Type B pancreatic cell (in vitro differentiated cells): ENCODE measurements at regions not wholly inside any gene's neighbourhood (a gene's known extent, or its start where the extent isn't known, plus 50 kb on each side); places are given as distances from the start of the nearest gene placed in this dataset.

Source experiments
- DNase-seq: peaks from one replicate; pipeline ENCODE4 v3.0.0; 2021; ENCODE audit warnings: mixed read lengths; ENCODE audit not compliant: unreplicated experiment; ENCODE audit errors: extremely low spot score
- H3K27ac Mint-ChIP-seq: 2 replicates; pipeline ENCODE4 v1.8.0; 2021; ENCODE audit warnings: mild to moderate bottlenecking, mixed read lengths
- H3K27me3 Mint-ChIP-seq: 2 replicates; pipeline ENCODE4 v1.8.0; 2021; ENCODE audit warnings: mixed read lengths
- H3K36me3 Mint-ChIP-seq: 2 replicates; pipeline ENCODE4 v1.8.0; 2021; ENCODE audit warnings: mixed read lengths
- H3K4me1 Mint-ChIP-seq: one replicate; pipeline ENCODE4 v1.8.0; 2021; ENCODE audit warnings: mixed read lengths; ENCODE audit not compliant: unreplicated experiment
- H3K4me3 Mint-ChIP-seq: 2 replicates; pipeline ENCODE4 v1.8.0; 2021; ENCODE audit warnings: mild to moderate bottlenecking, mixed read lengths
- H3K9me3 Mint-ChIP-seq: 2 replicates; pipeline ENCODE4 v1.8.0; 2021; ENCODE audit warnings: mixed read lengths
- TF ChIP-seq, protein P1 (sequence below): fragments of 200-600 bp; sonication (generic); conservative IDR thresholded peaks from 2 replicates; pipeline ENCODE4 v1.5.0; 2021; ENCODE audit warnings: antibody characterized with exemption, mild to moderate bottlenecking

DNA sequence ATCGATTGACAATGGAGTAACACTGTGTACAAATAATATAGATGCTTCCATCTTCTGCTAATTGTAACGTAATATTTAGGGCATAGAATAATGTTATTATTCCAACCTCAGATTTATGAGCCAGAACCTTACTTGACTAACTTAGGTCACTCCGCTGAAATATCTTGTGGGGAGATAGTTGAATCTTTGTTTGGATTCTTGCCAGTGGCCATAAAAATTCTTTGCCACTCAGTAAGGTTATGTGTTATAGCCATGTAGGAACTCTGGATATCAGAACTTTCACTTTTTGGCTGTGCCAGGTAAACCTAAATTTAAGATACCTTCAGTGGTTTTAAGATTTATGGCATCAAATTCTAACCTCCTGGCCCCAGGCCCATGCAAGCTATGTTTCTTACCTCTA is 197.6 kb downstream of the WDR11 start:
- no peaks in the 10 kb centered on the region for H3K27me3 Mint-ChIP-seq
- peaks cover 12% of the 10 kb centered on the region for H3K9me3 Mint-ChIP-seq
- DNase-seq = no peak
- TF ChIP-seq, protein P1, sequence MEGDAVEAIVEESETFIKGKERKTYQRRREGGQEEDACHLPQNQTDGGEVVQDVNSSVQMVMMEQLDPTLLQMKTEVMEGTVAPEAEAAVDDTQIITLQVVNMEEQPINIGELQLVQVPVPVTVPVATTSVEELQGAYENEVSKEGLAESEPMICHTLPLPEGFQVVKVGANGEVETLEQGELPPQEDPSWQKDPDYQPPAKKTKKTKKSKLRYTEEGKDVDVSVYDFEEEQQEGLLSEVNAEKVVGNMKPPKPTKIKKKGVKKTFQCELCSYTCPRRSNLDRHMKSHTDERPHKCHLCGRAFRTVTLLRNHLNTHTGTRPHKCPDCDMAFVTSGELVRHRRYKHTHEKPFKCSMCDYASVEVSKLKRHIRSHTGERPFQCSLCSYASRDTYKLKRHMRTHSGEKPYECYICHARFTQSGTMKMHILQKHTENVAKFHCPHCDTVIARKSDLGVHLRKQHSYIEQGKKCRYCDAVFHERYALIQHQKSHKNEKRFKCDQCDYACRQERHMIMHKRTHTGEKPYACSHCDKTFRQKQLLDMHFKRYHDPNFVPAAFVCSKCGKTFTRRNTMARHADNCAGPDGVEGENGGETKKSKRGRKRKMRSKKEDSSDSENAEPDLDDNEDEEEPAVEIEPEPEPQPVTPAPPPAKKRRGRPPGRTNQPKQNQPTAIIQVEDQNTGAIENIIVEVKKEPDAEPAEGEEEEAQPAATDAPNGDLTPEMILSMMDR = no peak
- no peak overlapping the region for H3K4me3 Mint-ChIP-seq
- H3K27ac Mint-ChIP-seq = no peak overlapping the region
- peaks cover 18% of the 10 kb centered on the region for H3K4me1 Mint-ChIP-seq
- peaks cover 4% of the 10 kb centered on the region for H3K36me3 Mint-ChIP-seq

DNA sequence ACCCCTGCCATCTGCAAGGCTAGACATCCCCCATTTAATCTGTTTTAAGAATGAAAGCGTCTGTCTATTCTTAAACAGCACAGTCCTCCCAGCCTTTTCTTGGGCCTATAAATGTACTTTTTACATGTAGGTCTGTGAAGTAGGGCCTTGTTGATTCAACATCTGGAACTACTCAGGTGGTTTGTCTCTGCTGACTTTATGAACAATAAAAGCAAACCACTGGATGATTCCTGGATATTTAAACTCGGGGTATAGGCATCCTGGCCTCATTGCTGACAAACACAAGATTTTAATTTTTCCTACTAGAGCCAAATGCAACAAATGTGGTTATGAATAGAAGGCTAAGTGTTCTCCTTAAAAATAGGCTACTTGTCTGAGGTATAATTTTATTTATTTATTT is 198.3 kb downstream of the WDR11 start:
- DNase-seq = no peak
- no peak overlapping the region for H3K27ac Mint-ChIP-seq
- H3K4me1 Mint-ChIP-seq = peaks cover 16% of the 10 kb centered on the region

DNA sequence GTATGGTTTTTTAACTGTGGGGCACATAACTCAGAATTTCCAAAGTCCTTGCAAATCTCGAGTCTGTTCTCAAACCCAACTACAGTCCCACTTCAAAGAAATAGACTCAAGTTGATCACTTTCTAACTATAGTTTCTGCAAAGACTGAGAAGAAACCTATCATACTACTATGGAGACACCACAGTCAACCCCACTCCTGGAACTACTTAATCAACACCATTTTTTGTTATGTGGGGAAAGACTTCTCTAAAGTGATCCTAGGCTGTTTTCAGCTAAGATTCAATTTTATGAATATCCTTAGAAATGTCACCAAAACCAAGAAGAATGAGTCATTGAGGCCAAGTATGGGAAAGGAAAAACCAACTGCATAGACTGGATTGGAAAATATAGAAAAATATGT is 198.8 kb downstream of the WDR11 start:
- peaks cover 16% of the 10 kb centered on the region for H3K4me1 Mint-ChIP-seq
- TF ChIP-seq, protein P1 = no peak
- no peak for DNase-seq
- H3K4me3 Mint-ChIP-seq = no peak overlapping the region
- peaks cover 4% of the 10 kb centered on the region for H3K36me3 Mint-ChIP-seq
- H3K27ac Mint-ChIP-seq = no peak overlapping the region
- no peaks in the 10 kb centered on the region for H3K27me3 Mint-ChIP-seq
- H3K9me3 Mint-ChIP-seq = peaks cover 12% of the 10 kb centered on the region

More for the DNA sequence above, 198.3 kb downstream of the WDR11 start:
- peaks cover 12% of the 10 kb centered on the region for H3K9me3 Mint-ChIP-seq
- TF ChIP-seq, protein P1 = no peak
- H3K4me3 Mint-ChIP-seq = no peak overlapping the region
- H3K27me3 Mint-ChIP-seq = no peaks in the 10 kb centered on the region
- peaks cover 4% of the 10 kb centered on the region for H3K36me3 Mint-ChIP-seq

DNA sequence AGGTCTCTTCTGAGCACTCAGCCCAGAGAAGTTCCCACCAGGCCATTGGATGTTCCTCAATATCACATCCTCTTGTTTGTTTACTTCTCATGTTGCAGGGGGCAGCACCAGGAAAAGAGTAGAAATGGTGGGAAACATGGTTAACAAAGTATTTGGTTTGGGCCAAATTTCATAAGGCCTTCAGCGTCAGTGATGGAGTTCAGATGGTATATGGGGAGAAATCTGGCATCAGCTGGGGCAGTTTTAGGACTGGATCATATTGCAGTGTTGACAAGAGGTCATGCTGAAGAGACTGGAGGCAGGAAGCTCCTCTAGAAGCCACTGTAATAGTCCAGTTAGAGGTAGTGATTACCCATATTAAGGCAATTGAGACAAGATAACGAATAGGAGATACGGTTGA is 200.0 kb downstream of the WDR11 start:
- Mint-ChIP-seq H3K4me1 (peaks cover 21% of the 10 kb centered on the region), H3K9me3 (peaks cover 12% of the 10 kb centered on the region), H3K4me3 (no peak overlapping the region), H3K36me3 (peaks cover 4% of the 10 kb centered on the region), H3K27ac (no peak overlapping the region), H3K27me3 (no peaks in the 10 kb centered on the region)
- TF ChIP-seq, protein P1 = no peak
- DNase-seq = no peak

DNA sequence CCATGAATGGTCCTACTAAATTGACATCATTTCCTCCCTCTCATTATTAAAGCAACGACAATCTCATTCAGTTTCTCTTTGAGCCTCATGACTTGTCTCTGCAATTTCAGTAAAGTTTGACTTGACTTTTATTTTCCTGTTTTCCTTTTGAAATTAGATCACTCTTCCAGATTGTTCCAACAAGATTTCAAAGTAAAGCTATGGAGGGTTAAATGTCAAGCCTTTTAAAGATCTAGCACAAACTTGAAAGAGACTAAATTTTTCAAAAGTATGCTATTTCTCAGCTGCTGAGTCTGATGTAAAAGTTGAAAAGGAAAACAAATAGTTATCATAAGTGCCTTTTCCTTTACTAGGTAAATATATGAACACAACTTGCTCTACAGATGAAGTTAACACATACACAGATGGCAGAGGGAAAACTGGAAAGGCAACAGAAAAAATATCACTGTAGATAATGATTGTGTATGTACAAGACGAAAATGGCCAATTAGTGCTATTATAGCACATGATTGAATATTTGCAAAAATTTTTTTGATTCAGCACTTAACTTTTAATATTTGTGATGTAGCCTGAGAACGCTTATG is 200.6 kb downstream of the WDR11 start:
- peaks cover 12% of the 10 kb centered on the region for H3K9me3 Mint-ChIP-seq
- H3K27ac Mint-ChIP-seq = no peak overlapping the region
- H3K36me3 Mint-ChIP-seq = peaks cover 4% of the 10 kb centered on the region
- peaks cover 25% of the 10 kb centered on the region for H3K4me1 Mint-ChIP-seq
- TF ChIP-seq, protein P1 = no peak
- no peaks in the 10 kb centered on the region for H3K27me3 Mint-ChIP-seq
- H3K4me3 Mint-ChIP-seq = no peak overlapping the region
- no peak for DNase-seq

DNA sequence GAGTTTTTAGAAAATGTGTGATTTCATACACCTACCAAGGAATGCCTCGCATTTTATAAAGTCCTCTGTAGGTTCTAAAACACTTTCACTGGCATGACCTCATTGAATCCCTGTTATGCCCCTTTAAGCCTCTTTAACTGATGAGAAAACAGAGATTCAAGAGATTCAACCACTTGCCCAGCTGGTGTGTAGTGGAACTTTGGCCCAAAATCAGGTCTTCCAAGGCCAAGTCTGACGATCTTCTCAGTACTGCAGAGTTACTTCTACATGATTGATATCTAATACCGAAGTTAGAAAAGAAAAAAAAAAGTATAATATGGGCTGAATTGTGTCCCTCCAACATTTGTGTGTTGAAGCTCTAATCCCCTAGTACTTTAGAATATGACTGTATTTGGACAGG is 202.0 kb downstream of the WDR11 start:
- H3K27me3 Mint-ChIP-seq = no peaks in the 10 kb centered on the region
- TF ChIP-seq, protein P1 = no peak
- peaks cover under 1% of the 10 kb centered on the region for H3K36me3 Mint-ChIP-seq
- no peak for DNase-seq
- H3K27ac Mint-ChIP-seq = no peak overlapping the region
- H3K9me3 Mint-ChIP-seq = peaks cover 8% of the 10 kb centered on the region
- peaks cover 39% of the 10 kb centered on the region for H3K4me1 Mint-ChIP-seq
- no peak overlapping the region for H3K4me3 Mint-ChIP-seq
